Left ventricle myocardium inferior (tissue), 1 donor: ENCODE measurements at regions not wholly inside any gene's neighbourhood (a gene's known extent, or its start where the extent isn't known, plus 50 kb on each side); places are given as distances from the start of the nearest gene placed in this dataset.

Experiments used
- DNase-seq: peaks from one replicate; pipeline ENCODE4 v3.0.0-alpha.2; 2020
- H3K27ac ChIP-seq: fragments of 200-600 bp; replicated peaks from 2 replicates; pipeline ENCODE4 v1.8.0; 2021
- H3K27me3 ChIP-seq: fragments of 200-600 bp; 2 replicates; pipeline ENCODE4 v1.8.0; 2021; ENCODE audit warnings: low read depth
- H3K36me3 ChIP-seq: fragments of 200-600 bp; 2 replicates; pipeline ENCODE4 v1.8.0; 2021
- H3K4me1 ChIP-seq: fragments of 200-600 bp; 2 replicates; pipeline ENCODE4 v1.8.0; 2021
- H3K4me3 ChIP-seq: fragments of 200-600 bp; 2 replicates; pipeline ENCODE4 v1.8.0; 2021; ENCODE audit warnings: mild to moderate bottlenecking, moderate library complexity
- H3K9me3 ChIP-seq: fragments of 200-600 bp; replicated peaks from 2 replicates; pipeline ENCODE4 v1.8.0; 2021
- intact Hi-C: fragments of 100-400 bp; cut with micrococcal nuclease; formaldehyde crosslinking; loops from one replicate; pipeline ENCODE4 v1.11.0; 2022
- TF ChIP-seq, protein P1 (sequence below): fragments of 200-600 bp; IDR thresholded peaks from 2 replicates; pipeline ENCODE4 v1.8.0; 2021; ENCODE audit warnings: antibody characterized with exemption, mild to moderate bottlenecking, borderline replicate concordance
- donor health status: DM: no; HTN: yes; CAD: no; lungs with severe emphysema.

DNA sequence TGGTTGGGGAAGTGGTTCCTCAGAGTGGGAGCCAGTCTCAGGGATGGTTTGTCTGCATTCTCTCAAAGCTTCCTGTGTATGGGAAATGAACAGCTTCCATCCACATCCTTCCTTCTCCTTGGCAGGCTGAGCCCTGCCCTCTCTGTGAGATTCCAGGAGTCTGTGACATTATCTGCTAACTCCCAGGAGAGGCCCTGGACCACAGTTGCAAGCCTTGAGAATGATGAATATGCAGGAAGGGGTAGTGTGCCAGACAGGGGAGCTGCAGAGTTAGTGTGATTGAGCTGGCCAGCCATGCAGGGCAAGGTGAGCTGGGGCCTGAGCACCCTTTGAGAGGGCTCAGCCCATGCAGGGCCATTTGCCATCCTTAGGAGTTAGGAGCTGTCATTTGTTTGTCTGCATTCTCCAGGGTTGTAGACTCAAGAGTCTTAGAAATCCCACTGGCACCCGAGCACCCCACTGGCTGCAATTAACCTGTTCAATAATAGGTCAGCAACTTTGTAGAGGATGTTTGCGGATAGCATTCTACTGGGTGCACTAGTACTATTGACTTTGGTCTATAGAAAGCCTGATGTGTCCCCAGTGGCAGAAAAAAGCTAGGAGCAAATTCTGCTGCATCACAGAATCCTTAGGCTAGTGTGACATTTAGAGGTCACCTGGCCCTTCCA is 299.0 kb upstream of the CADM1 start:
- Histone ChIP-seq H3K9me3 (peaks cover 23% of the 10 kb centered on the region), H3K27ac (no peak overlapping the region), H3K4me3 (no peak overlapping the region), H3K4me1 (no peaks in the 10 kb centered on the region), H3K36me3 (no peaks in the 10 kb centered on the region), H3K27me3 (no peaks in the 10 kb centered on the region)
- DNase-seq = no peak
- TF ChIP-seq, protein P1, sequence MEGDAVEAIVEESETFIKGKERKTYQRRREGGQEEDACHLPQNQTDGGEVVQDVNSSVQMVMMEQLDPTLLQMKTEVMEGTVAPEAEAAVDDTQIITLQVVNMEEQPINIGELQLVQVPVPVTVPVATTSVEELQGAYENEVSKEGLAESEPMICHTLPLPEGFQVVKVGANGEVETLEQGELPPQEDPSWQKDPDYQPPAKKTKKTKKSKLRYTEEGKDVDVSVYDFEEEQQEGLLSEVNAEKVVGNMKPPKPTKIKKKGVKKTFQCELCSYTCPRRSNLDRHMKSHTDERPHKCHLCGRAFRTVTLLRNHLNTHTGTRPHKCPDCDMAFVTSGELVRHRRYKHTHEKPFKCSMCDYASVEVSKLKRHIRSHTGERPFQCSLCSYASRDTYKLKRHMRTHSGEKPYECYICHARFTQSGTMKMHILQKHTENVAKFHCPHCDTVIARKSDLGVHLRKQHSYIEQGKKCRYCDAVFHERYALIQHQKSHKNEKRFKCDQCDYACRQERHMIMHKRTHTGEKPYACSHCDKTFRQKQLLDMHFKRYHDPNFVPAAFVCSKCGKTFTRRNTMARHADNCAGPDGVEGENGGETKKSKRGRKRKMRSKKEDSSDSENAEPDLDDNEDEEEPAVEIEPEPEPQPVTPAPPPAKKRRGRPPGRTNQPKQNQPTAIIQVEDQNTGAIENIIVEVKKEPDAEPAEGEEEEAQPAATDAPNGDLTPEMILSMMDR = no peak
- intact Hi-C loops = no loop called here

DNA sequence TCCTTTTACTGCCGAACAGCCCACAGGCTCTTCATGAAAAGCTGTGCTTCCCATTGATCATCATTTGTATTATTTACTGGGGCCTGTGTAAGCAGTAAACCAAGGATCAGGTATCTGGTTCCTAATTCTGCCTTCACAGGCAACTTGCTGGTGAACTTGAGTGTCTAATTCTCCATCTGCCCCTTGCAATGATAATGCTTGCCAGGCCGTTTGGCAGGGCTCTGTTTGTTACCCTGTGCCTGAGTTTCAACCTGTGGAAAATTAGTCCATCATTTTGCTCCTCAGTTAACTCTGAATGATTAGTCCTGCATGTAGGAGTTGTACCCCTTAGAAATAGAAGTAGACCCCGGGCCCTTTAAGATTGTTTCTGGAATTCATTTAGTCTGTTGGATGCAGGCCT is 298.4 kb upstream of the CADM1 start:
- Histone ChIP-seq H3K4me3 (no peak overlapping the region), H3K9me3 (peaks cover 17% of the 10 kb centered on the region), H3K27ac (no peak overlapping the region), H3K4me1 (no peaks in the 10 kb centered on the region), H3K36me3 (no peaks in the 10 kb centered on the region), H3K27me3 (no peaks in the 10 kb centered on the region)
- intact Hi-C loops = no loop called here
- TF ChIP-seq, protein P1 = no peak
- DNase-seq = no peak

DNA sequence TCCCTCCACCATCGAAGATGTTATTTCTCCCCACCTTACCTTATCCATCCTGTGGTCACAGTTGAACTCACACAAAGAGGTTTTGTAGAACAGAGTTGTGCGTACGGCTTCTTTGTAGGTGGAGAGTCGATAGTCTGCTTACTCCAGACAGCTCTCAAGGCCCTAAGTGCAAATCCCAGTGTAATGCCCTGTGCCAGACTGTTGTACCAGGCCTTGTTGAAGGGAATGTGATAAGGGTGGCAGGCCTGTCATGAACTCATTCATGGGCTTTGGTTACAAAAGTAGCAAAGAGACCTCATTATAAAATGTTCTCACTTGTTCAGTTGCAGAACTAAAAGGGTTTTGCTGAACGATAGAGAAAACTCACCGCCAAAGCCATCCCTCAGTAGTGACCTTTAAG is 288.7 kb upstream of the CADM1 start:
- H3K9me3 ChIP-seq = peaks cover 6% of the 10 kb centered on the region
- TF ChIP-seq, protein P1 = no peak
- H3K4me3 ChIP-seq = no peak overlapping the region
- no peak overlapping the region for H3K27ac ChIP-seq
- no peak for DNase-seq
- H3K36me3 ChIP-seq = no peaks in the 10 kb centered on the region
- H3K27me3 ChIP-seq = no peaks in the 10 kb centered on the region
- intact Hi-C loops = no loop called here
- no peaks in the 10 kb centered on the region for H3K4me1 ChIP-seq

DNA sequence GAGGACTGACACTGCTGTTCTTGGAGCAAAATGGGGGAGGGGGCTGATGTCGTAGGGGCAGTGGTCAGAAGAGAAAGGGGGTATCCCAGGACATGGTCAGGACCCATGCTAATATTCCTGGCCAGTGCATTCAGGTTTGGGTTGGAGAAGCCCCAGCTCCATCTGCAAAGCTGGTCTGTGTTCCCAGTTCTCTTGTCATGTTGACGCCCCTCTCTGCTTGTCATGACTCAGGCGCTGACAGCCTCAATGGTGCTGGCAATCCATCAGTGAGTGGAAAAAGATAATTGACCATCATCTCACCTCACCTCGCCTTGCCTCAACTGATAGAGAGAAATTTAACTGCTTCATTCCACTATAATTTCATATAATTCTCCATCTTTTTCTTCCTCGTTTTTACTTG is 283.1 kb upstream of the CADM1 start:
- no peak overlapping the region for H3K4me3 ChIP-seq
- peaks cover 15% of the 10 kb centered on the region for H3K4me1 ChIP-seq
- peaks cover 10% of the 10 kb centered on the region for H3K9me3 ChIP-seq
- intact Hi-C loops = no loop called here
- no peaks in the 10 kb centered on the region for H3K36me3 ChIP-seq
- H3K27me3 ChIP-seq = no peaks in the 10 kb centered on the region
- H3K27ac ChIP-seq = no peak overlapping the region
- TF ChIP-seq, protein P1 = no peak
- DNase-seq = no peak

DNA sequence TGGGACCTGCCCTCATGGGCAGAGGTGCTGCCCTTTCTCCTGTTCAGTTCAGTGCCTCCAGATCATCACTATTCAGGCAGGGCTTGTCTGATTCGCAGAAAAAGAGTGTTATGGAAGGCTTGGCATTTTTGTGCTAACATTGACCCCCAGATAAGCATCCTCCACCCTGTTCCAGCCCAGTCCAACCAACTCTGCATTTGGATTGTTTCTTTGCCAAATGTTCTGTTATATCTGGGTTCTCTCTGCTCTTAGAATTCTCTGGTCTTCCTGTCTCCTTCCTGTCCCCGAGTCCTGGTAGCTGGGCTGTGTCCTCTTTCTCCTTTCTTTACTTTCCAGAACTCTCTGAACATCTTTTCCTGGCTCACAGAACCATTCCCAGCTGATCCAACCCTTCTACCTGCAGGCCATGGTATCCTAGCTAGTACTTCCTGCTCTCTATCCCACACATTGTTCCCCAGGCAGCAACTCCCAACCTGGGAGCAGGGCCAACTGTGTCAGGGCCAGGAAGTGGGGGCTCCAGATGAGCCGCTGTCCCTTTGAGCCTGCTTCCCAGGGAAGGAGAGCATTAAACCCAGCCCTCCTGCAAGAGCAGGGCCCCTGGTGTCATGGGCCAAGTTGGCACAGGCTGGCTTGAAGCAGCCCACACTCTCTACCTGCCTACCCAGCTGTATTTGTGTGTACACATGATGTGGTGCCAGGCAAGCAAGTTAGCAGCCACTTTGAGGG is 280.7 kb upstream of the CADM1 start:
- Histone ChIP-seq H3K9me3 (peaks cover 16% of the 10 kb centered on the region), H3K4me1 (peaks cover 15% of the 10 kb centered on the region), H3K27me3 (no peaks in the 10 kb centered on the region), H3K36me3 (no peaks in the 10 kb centered on the region), H3K4me3 (no peak overlapping the region), H3K27ac (peak overlapping the region; percentile 44)
- TF ChIP-seq, protein P1 = no peak
- peak; percentile 41 for DNase-seq
- intact Hi-C loops = no loop called here
